Loucy (cell line): ENCODE measurements at regions not wholly inside any gene's neighbourhood (a gene's known extent, or its start where the extent isn't known, plus 50 kb on each side); places are given as distances from the start of the nearest gene placed in this dataset.

Experiments used
- H2AFZ ChIP-seq: fragments of 200-600 bp; sonication (generic); 2 replicates; pipeline ENCODE4 v1.6.0; 2016; ENCODE audit warnings: antibody characterized with exemption, mild to moderate bottlenecking, low read length, moderate library complexity
- H3F3A ChIP-seq: fragments of 200-600 bp; 2 replicates; pipeline ENCODE4 v1.6.0; 2016; ENCODE audit warnings: antibody characterized with exemption, low read depth, mild to moderate bottlenecking
- H3K27me3 ChIP-seq: fragments of 200-600 bp; sonication (generic); 2 replicates; pipeline ENCODE4 v1.6.1; 2014; ENCODE audit warnings: low read length, mild to moderate bottlenecking; ENCODE audit not compliant: insufficient read depth, poor library complexity, severe bottlenecking
- H3K36me3 ChIP-seq: fragments of 200-600 bp; sonication (generic); 2 replicates; pipeline ENCODE4 v1.6.1; 2016; ENCODE audit warnings: low read length; ENCODE audit not compliant: insufficient read depth
- H3K4me1 ChIP-seq: fragments of 200-600 bp; sonication (generic); 2 replicates; pipeline ENCODE4 v1.5.1; 2014; ENCODE audit warnings: low read length, mild to moderate bottlenecking; ENCODE audit not compliant: insufficient read depth, poor library complexity, severe bottlenecking
- H3K4me2 ChIP-seq: fragments of 200-600 bp; sonication (generic); 2 replicates; pipeline ENCODE4 v1.6.0; 2014; ENCODE audit warnings: antibody characterized with exemption, low read length, low read depth, mild to moderate bottlenecking; ENCODE audit not compliant: poor library complexity, severe bottlenecking
- H3K4me3 ChIP-seq: fragments of 200-600 bp; sonication (generic); 2 replicates; pipeline ENCODE4 v1.5.1; 2014; ENCODE audit warnings: low read length, mild to moderate bottlenecking, mixed read lengths; ENCODE audit not compliant: poor library complexity, severe bottlenecking
- H3K79me2 ChIP-seq: fragments of 200-600 bp; sonication (generic); 2 replicates; pipeline ENCODE4 v1.6.1; 2014; ENCODE audit warnings: low read length; ENCODE audit not compliant: insufficient read depth
- H3K9ac ChIP-seq: fragments of 200-600 bp; sonication (generic); 2 replicates; pipeline ENCODE4 v1.6.0; 2014; ENCODE audit warnings: mild to moderate bottlenecking, low read depth, low read length, moderate library complexity; ENCODE audit not compliant: poor library complexity, severe bottlenecking
- H3K9me2 ChIP-seq: fragments of 200-600 bp; sonication (generic); replicated peaks from 2 replicates; pipeline ENCODE4 v1.6.1; 2016; ENCODE audit warnings: low read depth, low read length, mixed read lengths
- H3K9me3 ChIP-seq: fragments of 200-600 bp; sonication (generic); 2 replicates; pipeline ENCODE4 v1.6.1; 2014; ENCODE audit warnings: mild to moderate bottlenecking, antibody characterized with exemption, low read length, low read depth; ENCODE audit not compliant: insufficient read depth
- H4K20me1 ChIP-seq: fragments of 200-600 bp; sonication (generic); 2 replicates; pipeline ENCODE4 v1.6.0; 2014; ENCODE audit warnings: antibody characterized with exemption, low read length, mild to moderate bottlenecking; ENCODE audit not compliant: insufficient read depth, poor library complexity, severe bottlenecking
- CTCF ChIP-seq: fragments of 200-600 bp; sonication (generic); conservative IDR thresholded peaks from 2 replicates; pipeline ENCODE4 v1.5.1; 2014; ENCODE audit warnings: mild to moderate bottlenecking, antibody characterized with exemption, low read length
- EZH2phosphoT487 ChIP-seq: fragments of 200-600 bp; IDR thresholded peaks from 2 replicates; pipeline ENCODE4 v1.6.1; 2018; ENCODE audit warnings: antibody characterized with exemption, mild to moderate bottlenecking, moderate library complexity, borderline replicate concordance

DNA sequence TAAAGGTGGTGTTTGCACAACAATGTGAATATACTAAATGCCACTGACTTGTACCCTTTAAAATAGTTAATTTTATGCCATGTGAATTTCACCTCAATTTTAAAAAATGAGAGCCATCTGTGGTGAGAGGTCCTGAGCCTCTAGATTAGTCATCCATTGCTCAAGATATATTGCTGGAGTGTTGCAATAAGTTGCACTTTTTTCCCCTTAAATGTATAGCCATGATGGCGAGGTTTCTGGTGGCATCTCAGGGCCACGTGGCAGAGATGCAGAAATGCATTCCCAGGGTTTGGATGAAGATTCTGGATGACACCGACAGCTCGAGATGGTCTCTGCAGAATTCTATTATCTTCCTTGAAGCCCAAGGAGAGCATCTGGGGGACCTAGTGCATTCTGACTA, 153.7 kb downstream of the AACS start:
- Histone ChIP-seq H3K4me3 (no peak overlapping the region), H3K9me3 (no peaks in the 10 kb centered on the region), H3K9ac (no peak overlapping the region), H3K4me1 (no peaks in the 10 kb centered on the region), H3K4me2 (no peak overlapping the region), H3K9me2 (no peaks in the 10 kb centered on the region), H3K79me2 (no peaks in the 10 kb centered on the region), H3K27me3 (no peaks in the 10 kb centered on the region), H3F3A (no peaks in the 10 kb centered on the region), H2AFZ (no peak overlapping the region), H4K20me1 (no peaks in the 10 kb centered on the region), H3K36me3 (no peaks in the 10 kb centered on the region)
- no peak for TF ChIP-seq CTCF
- no peak for TF ChIP-seq EZH2phosphoT487

DNA sequence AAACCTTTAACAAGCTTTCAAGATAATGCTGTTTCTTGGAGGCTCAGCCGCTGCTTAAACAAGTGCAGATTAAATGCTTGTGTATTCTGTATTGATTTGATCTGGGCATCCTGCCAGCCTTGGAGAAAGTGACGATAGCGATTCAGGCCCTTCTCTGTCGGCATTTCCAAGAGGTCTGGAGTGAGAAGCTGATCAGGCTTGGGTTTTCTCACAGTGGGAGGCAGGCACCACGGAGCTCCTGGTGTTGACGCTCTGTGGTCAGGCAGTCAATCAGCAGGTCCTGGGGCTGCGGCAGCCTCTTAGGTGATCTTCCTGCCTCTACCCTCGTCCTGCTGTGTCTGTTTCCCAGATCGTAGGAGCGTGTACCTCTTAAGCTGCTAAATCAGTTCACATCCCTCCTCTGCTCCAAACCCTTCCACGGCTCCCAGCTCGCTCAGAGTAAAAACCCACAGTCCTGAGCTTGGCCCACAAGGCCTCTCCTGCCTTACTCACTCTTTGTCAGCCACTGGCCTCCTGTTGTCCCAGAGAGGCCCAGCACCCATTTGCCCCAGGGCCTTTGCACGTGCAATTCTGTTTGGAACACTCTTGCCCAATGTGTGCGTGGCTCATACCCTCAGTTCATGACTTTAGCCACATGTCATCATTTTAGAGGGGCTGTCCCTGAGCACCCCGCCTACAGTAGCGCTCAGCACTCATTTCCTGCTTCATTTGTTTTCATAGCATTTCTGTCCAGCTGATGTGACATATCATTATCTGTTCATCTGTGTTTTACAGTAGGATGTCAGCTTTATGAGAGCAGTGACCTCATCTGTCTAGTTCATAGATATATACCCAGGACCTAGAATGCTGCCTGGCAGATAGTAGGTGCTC, 155.4 kb downstream of the AACS start:
- no peaks in the 10 kb centered on the region for H3K9me2 ChIP-seq
- no peak overlapping the region for H3K4me3 ChIP-seq
- no peaks in the 10 kb centered on the region for H3K27me3 ChIP-seq
- H3K79me2 ChIP-seq = no peaks in the 10 kb centered on the region
- no peaks in the 10 kb centered on the region for H3K9me3 ChIP-seq
- H4K20me1 ChIP-seq = no peaks in the 10 kb centered on the region
- H3K4me2 ChIP-seq = no peak overlapping the region
- H3K9ac ChIP-seq = no peak overlapping the region
- no peaks in the 10 kb centered on the region for H3K36me3 ChIP-seq
- TF ChIP-seq CTCF (no peak), EZH2phosphoT487 (no peak)
- no peak overlapping the region for H2AFZ ChIP-seq
- no peaks in the 10 kb centered on the region for H3F3A ChIP-seq
- H3K4me1 ChIP-seq = no peaks in the 10 kb centered on the region

DNA sequence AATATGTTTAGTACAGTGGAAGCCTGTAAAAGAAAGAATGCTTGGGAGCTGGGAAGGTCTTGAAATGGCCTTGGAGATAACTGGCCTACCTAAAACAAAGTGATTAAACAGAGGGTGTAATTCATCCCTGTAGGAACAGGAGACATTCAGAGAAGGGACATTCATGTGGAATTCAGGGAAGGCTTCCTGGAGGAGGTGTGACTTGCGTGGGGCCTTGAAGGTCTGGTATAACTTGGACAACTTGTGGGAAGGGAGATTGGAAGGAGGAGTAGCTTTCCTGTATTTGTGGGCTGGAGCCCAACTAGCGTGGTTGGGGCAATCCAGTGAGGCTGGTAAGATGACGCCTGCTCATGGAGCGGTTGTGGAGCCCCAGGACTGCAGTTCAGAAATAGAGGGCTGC, 156.4 kb downstream of the AACS start:
- no peak overlapping the region for H3K9ac ChIP-seq
- H3K27me3 ChIP-seq = no peaks in the 10 kb centered on the region
- no peak overlapping the region for H3K4me2 ChIP-seq
- H4K20me1 ChIP-seq = no peaks in the 10 kb centered on the region
- no peaks in the 10 kb centered on the region for H3K9me2 ChIP-seq
- H3K36me3 ChIP-seq = no peaks in the 10 kb centered on the region
- TF ChIP-seq CTCF = no peak
- no peak for TF ChIP-seq EZH2phosphoT487
- no peaks in the 10 kb centered on the region for H3F3A ChIP-seq
- H3K4me3 ChIP-seq = no peak overlapping the region
- H3K4me1 ChIP-seq = no peaks in the 10 kb centered on the region
- H3K79me2 ChIP-seq = no peaks in the 10 kb centered on the region
- H3K9me3 ChIP-seq = no peaks in the 10 kb centered on the region
- H2AFZ ChIP-seq = no peak overlapping the region
